H1 (cell line): ENCODE measurements at regions not wholly inside any gene's neighbourhood (a gene's known extent, or its start where the extent isn't known, plus 50 kb on each side); places are given as distances from the start of the nearest gene placed in this dataset.

Experiments used
- CTCF ChIA-PET: fragments of 300-600 bp; sonication (Branson Sonifier 250); formaldehyde crosslinking; loops from one replicate; lab custom pipeline; 2021; ENCODE audit not compliant: partially characterized antibody; lab: Charles Lee
- POLR2A ChIA-PET: fragments of 300-600 bp; sonication (Branson Sonifier 250); formaldehyde crosslinking; loops from one replicate; lab custom pipeline; 2021; ENCODE audit warnings: inconsistent platforms; ENCODE audit not compliant: partially characterized antibody; lab: Charles Lee
- DNase-seq, 2 experiments: peaks; one replicate each; pipeline versions ENCODE4 v3.0.0 to v3.0.0-alpha.2; 2010 to 2022; ENCODE audit warnings: low spot score in 2 of 2, low read depth in 1 of 2, mixed read lengths in 1 of 2
- FAIRE-seq: peaks from 2 replicates; lab custom pipeline; 2011; peaks lifted over from hg19 to GRCh38; lab: Jason Lieb, UNC
- H2AFZ ChIP-seq: 2 replicates; pipeline ENCODE4 v1.8.1; 2012; ENCODE audit warnings: low read length, inconsistent platforms
- H2AK5ac ChIP-seq: 2 replicates; pipeline ENCODE4 v1.6.1; 2013; ENCODE audit warnings: low read depth, low read length
- H2BK120ac ChIP-seq: replicated peaks from 2 replicates; pipeline ENCODE3; 2013; ENCODE audit warnings: low read depth, low read length, inconsistent platforms
- H2BK12ac ChIP-seq: 2 replicates; pipeline ENCODE4 v1.6.1; 2013; ENCODE audit warnings: low read depth, low read length
- H2BK15ac ChIP-seq: 2 replicates; pipeline ENCODE4 v1.6.1; 2013; ENCODE audit warnings: low read length
- H2BK20ac ChIP-seq: 2 replicates; pipeline ENCODE4 v1.6.1; 2013; ENCODE audit warnings: low read length
- H2BK5ac ChIP-seq: 2 replicates; pipeline ENCODE4 v1.6.1; 2013; ENCODE audit warnings: low read depth, low read length
- H3K14ac ChIP-seq: 2 replicates; pipeline ENCODE4 v1.6.1; 2013; ENCODE audit warnings: inconsistent platforms; ENCODE audit not compliant: insufficient read length
- H3K18ac ChIP-seq: 2 replicates; pipeline ENCODE4 v1.6.1; 2013; ENCODE audit warnings: low read length; ENCODE audit errors: extremely low read depth
- H3K23ac ChIP-seq: 2 replicates; pipeline ENCODE4 v1.6.1; 2013; ENCODE audit warnings: inconsistent platforms; ENCODE audit not compliant: insufficient read length
- H3K23me2 ChIP-seq: 2 replicates; pipeline ENCODE4 v1.6.1; 2013; ENCODE audit warnings: low read depth, low read length
- H3K27ac ChIP-seq: 2 replicates; pipeline ENCODE4 v1.6.1; 2011; ENCODE audit warnings: low read depth, low read length, inconsistent platforms
- H3K27me3 ChIP-seq, 4 experiments: replicated peaks in 1 of 4; 1 replicate in 1 of 4; 2 replicates in 3 of 4; pipeline versions ENCODE4 v1.6.1 to v1.8.1; 2011 to 2013; ENCODE audit warnings: low read length in 3 of 4, mild to moderate bottlenecking in 3 of 4, inconsistent platforms in 2 of 4, mixed read lengths in 2 of 4, moderate library complexity in 1 of 4; ENCODE audit not compliant: control insufficient read depth in 3 of 4, insufficient read depth in 3 of 4; ENCODE audit errors: extremely low read depth in 1 of 4
- H3K36me3 ChIP-seq, 4 experiments: 2 replicates each; pipeline versions ENCODE4 v1.6.1 to v1.8.1; 2011 to 2013; ENCODE audit warnings: mild to moderate bottlenecking in 4 of 4, low read length in 3 of 4, moderate library complexity in 2 of 4, control low read depth in 1 of 4, inconsistent platforms in 1 of 4; ENCODE audit not compliant: insufficient read depth in 4 of 4, control insufficient read depth in 2 of 4
- H3K4ac ChIP-seq: replicated peaks from 2 replicates; pipeline ENCODE3; 2013; ENCODE audit warnings: low read length, low read depth, mixed read lengths, inconsistent platforms; ENCODE audit not compliant: insufficient read length
- H3K4me1 ChIP-seq, 4 experiments: replicated peaks in 1 of 4; 1 replicate in 1 of 4; 2 replicates in 3 of 4; pipeline versions ENCODE4 v1.6.1 to v1.8.1; 2011 to 2013; ENCODE audit warnings: low read length in 3 of 4, inconsistent platforms in 2 of 4, mixed read lengths in 1 of 4; ENCODE audit not compliant: insufficient read depth in 4 of 4, control insufficient read depth in 3 of 4
- H3K4me2 ChIP-seq, 2 experiments: 2 replicates each; pipeline versions ENCODE4 v1.6.1 to v1.8.1; 2011 to 2013; ENCODE audit warnings: low read depth in 2 of 2, low read length in 2 of 2, control low read depth in 1 of 2, inconsistent platforms in 1 of 2, mild to moderate bottlenecking in 1 of 2; ENCODE audit not compliant: insufficient read depth in 1 of 2
- H3K4me3 ChIP-seq, 4 experiments: fragments of 200-600, 300-600 bp in 1 of 4; sonication (generic), shearing (Covaris generic), sonication (Bioruptor Twin) in 1 of 4; 2 replicates each; pipeline versions ENCODE4 v1.5.1 to v1.8.1; 2011 to 2016; ENCODE audit warnings: low read length in 4 of 4, low read depth in 3 of 4, control low read depth in 2 of 4, inconsistent platforms in 2 of 4, mild to moderate bottlenecking in 2 of 4, mixed read lengths in 1 of 4, moderate library complexity in 1 of 4; ENCODE audit not compliant: insufficient read depth in 2 of 4; ENCODE audit errors: extremely low read depth in 1 of 4
- H3K56ac ChIP-seq: replicated peaks from 2 replicates; pipeline ENCODE3; 2013; ENCODE audit warnings: low read depth, mild to moderate bottlenecking, mixed read lengths, low read length, inconsistent platforms; ENCODE audit not compliant: insufficient read length
- H3K79me1 ChIP-seq: 2 replicates; pipeline ENCODE4 v1.6.1; 2013; ENCODE audit warnings: low read depth, low read length, control low read depth
- H3K79me2 ChIP-seq, 2 experiments: 2 replicates each; pipeline versions ENCODE4 v1.6.1 to v1.8.1; 2012 to 2013; ENCODE audit warnings: low read length in 2 of 2, mild to moderate bottlenecking in 2 of 2, inconsistent platforms in 1 of 2; ENCODE audit not compliant: insufficient read depth in 2 of 2, control insufficient read depth in 1 of 2
- H3K9ac ChIP-seq, 4 experiments: replicated peaks in 1 of 4; 1 replicate in 1 of 4; 2 replicates in 3 of 4; pipeline versions ENCODE4 v1.6.1 to v1.8.1; 2011 to 2013; ENCODE audit warnings: low read depth in 3 of 4, low read length in 3 of 4, control low read depth in 2 of 4, mild to moderate bottlenecking in 2 of 4, moderate library complexity in 2 of 4, inconsistent platforms in 1 of 4; ENCODE audit errors: extremely low read depth in 1 of 4
- H3K9me3 ChIP-seq, 2 experiments: 2 replicates each; pipeline versions ENCODE4 v1.6.1 to v1.8.1; 2012 to 2013; ENCODE audit warnings: mild to moderate bottlenecking in 2 of 2, moderate library complexity in 2 of 2, control low read depth in 1 of 2, inconsistent platforms in 1 of 2, low read depth in 1 of 2, low read length in 1 of 2, mixed read lengths in 1 of 2; ENCODE audit not compliant: insufficient read depth in 2 of 2
- H4K20me1 ChIP-seq, 2 experiments: replicated peaks in 1 of 2; 2 replicates each; pipeline versions ENCODE3 to v1.8.1; 2011 to 2013; ENCODE audit warnings: inconsistent platforms in 2 of 2, low read length in 2 of 2, mild to moderate bottlenecking in 1 of 2; ENCODE audit not compliant: insufficient read depth in 2 of 2, control insufficient read depth in 1 of 2
- H4K5ac ChIP-seq: 2 replicates; pipeline ENCODE4 v1.6.1; 2013; ENCODE audit warnings: low read length, low read depth, mixed read lengths, inconsistent platforms; ENCODE audit not compliant: insufficient read length
- H4K8ac ChIP-seq: 2 replicates; pipeline ENCODE4 v1.8.0; 2013; ENCODE audit warnings: mild to moderate bottlenecking, moderate library complexity, low read length, inconsistent platforms; ENCODE audit not compliant: insufficient read depth; ENCODE audit errors: extremely low read depth
- H4K91ac ChIP-seq: replicated peaks from 2 replicates; pipeline ENCODE3; 2013; ENCODE audit warnings: low read length, mixed read lengths, inconsistent platforms; ENCODE audit not compliant: insufficient read length
- JUN ChIP-seq: IDR thresholded peaks from 2 replicates; pipeline ENCODE4 v1.6.1; 2011; ENCODE audit warnings: low read depth, mild to moderate bottlenecking, improper control_type of control experiment, low read length
- PHF8 ChIP-seq: fragments of 200-600 bp; sonication (generic); conservative IDR thresholded peaks from 2 replicates; pipeline ENCODE4 v1.7.1; 2012; ENCODE audit warnings: low read depth, mild to moderate bottlenecking, inconsistent platforms, low read length, moderate library complexity
- POLR2A ChIP-seq, 2 experiments: IDR thresholded peaks; 1 replicate in 1 of 2; 2 replicates in 1 of 2; pipeline ENCODE4 v1.6.1; 2011; ENCODE audit warnings: low read depth in 2 of 2, low read length in 2 of 2, mild to moderate bottlenecking in 2 of 2; ENCODE audit errors: control extremely low read depth in 1 of 2
- USF2 ChIP-seq: IDR thresholded peaks from 2 replicates; pipeline ENCODE4 v1.6.1; 2011; ENCODE audit warnings: low read length, improper control_type of control experiment
- YY1 ChIP-seq: IDR thresholded peaks from 2 replicates; pipeline ENCODE4 v1.6.1; 2011; ENCODE audit warnings: low read depth, mild to moderate bottlenecking, low read length
- WGBS, 2 experiments: shearing (Covaris generic) in 1 of 2; methylation state at CpG; one replicate each; pipeline versions ENCODE4 v1.1.6 to v1.1.7; 2013 to 2015; ENCODE audit warnings: low lambda C conversion rate in 2 of 2, mixed read lengths in 2 of 2, inconsistent platforms in 1 of 2, low coverage in 1 of 2, missing lambda C conversion rate in 1 of 2; ENCODE audit not compliant: insufficient replicate concordance in 2 of 2, insufficient coverage in 1 of 2, insufficient read length in 1 of 2; ENCODE audit errors: extremely low coverage in 1 of 2, missing lambda C conversion rate in 1 of 2; 5-methylcytosine and 5-hydroxymethylcytosine counted together

- H4K91ac ChIP-seq: no peak overlapping the region
- H3K79me2 ChIP-seq: no peaks in the 10 kb centered on the region
- no peak overlapping the region for H2BK12ac ChIP-seq
- no peaks in the 10 kb centered on the region for H3K4me1 ChIP-seq
- no peak overlapping the region for H3K23ac ChIP-seq
- no peak overlapping the region for H3K9ac ChIP-seq
- 89% methylated on average over 24 of the region's 25 CpGs; no CpG with 5 or more reads in 1 of the 2 experiments for WGBS, 2 experiments
- no peak overlapping the region for H3K27ac ChIP-seq
- no peaks in the 10 kb centered on the region for H3K36me3 ChIP-seq
- no peak overlapping the region for H3K4me3 ChIP-seq
- POLR2A ChIA-PET: no interaction called here
- no peak overlapping the region for H2AK5ac ChIP-seq
- H3K14ac ChIP-seq: no peak overlapping the region
- no peak overlapping the region for H2BK5ac ChIP-seq
- no peak overlapping the region for H3K4ac ChIP-seq
- no peaks in the 10 kb centered on the region for H3K9me3 ChIP-seq
- H3K4me2 ChIP-seq: no peak overlapping the region
- FAIRE-seq: no peak
- no peaks in the 10 kb centered on the region for H3K79me1 ChIP-seq
- H2BK15ac ChIP-seq: no peak overlapping the region
- no peak overlapping the region for H3K56ac ChIP-seq
- no peak overlapping the region for H2BK120ac ChIP-seq
- no peak overlapping the region for H4K5ac ChIP-seq
- CTCF ChIA-PET: interaction anchor here (1.5 to 2.0 kb wide), 2 partner anchors 11 to 144 kb away, joined by 4 to 7 read pairs; no protein-coding TSS in a partner anchor
- no peaks in the 10 kb centered on the region; a peak in 1 of 7 replicates for H3K27me3 ChIP-seq
- H2BK20ac ChIP-seq: no peak overlapping the region
- no peak overlapping the region for H2AFZ ChIP-seq
- no peak for DNase-seq
- no peaks in the 10 kb centered on the region for H4K20me1 ChIP-seq
- no peak overlapping the region for H3K18ac ChIP-seq
- H4K8ac ChIP-seq: 0 out of 2 replicates have a peak overlapping the region, but pooled peaks have one; percentile 35
- no peaks in the 10 kb centered on the region for H3K23me2 ChIP-seq
- TF ChIP-seq USF2: no peak
- TF ChIP-seq JUN: no peak
- no peak for TF ChIP-seq POLR2A (IDR thresholded peaks at IDR 0.05; ENCODE audit: control extremely low read depth in 1 of 2, low read depth in 2 of 2, low read length in 2 of 2)
- no peak for TF ChIP-seq YY1
- no peak for TF ChIP-seq PHF8
Measured at GRCh38 chr22:49161002-49161850, 666.4 kb downstream of the BRD1 start.
